K562 (cell line): ENCODE measurements at regions not wholly inside any gene's neighbourhood (a gene's known extent, or its start where the extent isn't known, plus 50 kb on each side); places are given as distances from the start of the nearest gene placed in this dataset.

ENCODE experiments used
- DNMT1 ChIP-seq: fragments of 450-650 bp; IDR thresholded peaks from 2 replicates; pipeline ENCODE4 v1.6.1; 2016; ENCODE audit warnings: antibody characterized with exemption, mild to moderate bottlenecking
- ELK3 ChIP-seq: fragments of 450-650 bp; formaldehyde crosslinking; IDR thresholded peaks from 2 replicates; pipeline ENCODE4 v1.4.0; 2020; ENCODE audit warnings: mild to moderate bottlenecking
- EP300 ChIP-seq: IDR thresholded peaks from 2 replicates; pipeline ENCODE4 v1.6.1; 2012; ENCODE audit warnings: low read length, improper control_type of control experiment
- EP400 ChIP-seq: fragments of 450-650 bp; IDR thresholded peaks from 2 replicates; pipeline ENCODE4 v1.6.1; 2017; ENCODE audit warnings: antibody characterized with exemption, mild to moderate bottlenecking, moderate library complexity
- ERF ChIP-seq: fragments of 450-650 bp; formaldehyde crosslinking; IDR thresholded peaks from 2 replicates; pipeline ENCODE4 v1.4.0; 2020; ENCODE audit warnings: mild to moderate bottlenecking, mixed read lengths
- FOXA3 ChIP-seq, 2 experiments: fragments of 450-650 bp in 1 of 2; sonication (generic) in 1 of 2; formaldehyde crosslinking; IDR thresholded peaks in 1 of 2; conservative IDR thresholded peaks in 1 of 2; 2 replicates each; pipeline versions ENCODE4 v1.4.0 to v1.8.0; 2020 to 2022; ENCODE audit warnings: mild to moderate bottlenecking in 2 of 2, missing genetic modification reagents in 1 of 2
- GTF2F1 ChIP-seq: IDR thresholded peaks from 2 replicates; pipeline ENCODE4 v1.6.1; 2011; ENCODE audit warnings: low read depth, low read length, improper control_type of control experiment
- HDAC8 ChIP-seq: fragments of 450-650 bp; IDR thresholded peaks from 2 replicates; pipeline ENCODE4 v1.6.1; 2016; ENCODE audit warnings: mild to moderate bottlenecking, missing genetic modification characterization, moderate library complexity, missing compliant biosample characterization
- MCM5 ChIP-seq: fragments of 450-650 bp; IDR thresholded peaks from 2 replicates; pipeline ENCODE4 v1.6.1; 2016; ENCODE audit warnings: low read depth
- MITF ChIP-seq: IDR thresholded peaks from 2 replicates; pipeline ENCODE4 v1.6.1; 2014; ENCODE audit warnings: antibody characterized with exemption
- NBN ChIP-seq: fragments of 450-650 bp; IDR thresholded peaks from 2 replicates; pipeline ENCODE4 v1.6.1; 2016; ENCODE audit warnings: low read depth, mild to moderate bottlenecking
- NCOA1 ChIP-seq: fragments of 450-650 bp; IDR thresholded peaks from 2 replicates; pipeline ENCODE4 v1.6.1; 2016; ENCODE audit warnings: low read depth
- NCOA4 ChIP-seq: fragments of 450-650 bp; IDR thresholded peaks from 2 replicates; pipeline ENCODE4 v1.6.1; 2018; ENCODE audit warnings: mild to moderate bottlenecking; ENCODE audit not compliant: partially characterized antibody
- NONO ChIP-seq, 2 experiments: fragments of 200-400 bp in 1 of 2; fragments of 450-650 bp in 1 of 2; formaldehyde crosslinking in 1 of 2; IDR thresholded peaks; 2 replicates each; pipeline ENCODE4 v1.6.1; 2017; ENCODE audit warnings: low read depth in 2 of 2, mild to moderate bottlenecking in 2 of 2, moderate library complexity in 2 of 2, low read length in 1 of 2
- PYGO2 ChIP-seq: fragments of 450-650 bp; IDR thresholded peaks from 2 replicates; pipeline ENCODE4 v1.6.1; 2016; ENCODE audit warnings: mild to moderate bottlenecking, missing genetic modification characterization, moderate library complexity, missing compliant biosample characterization
- SIN3B ChIP-seq: fragments of 450-650 bp; IDR thresholded peaks from 2 replicates; pipeline ENCODE4 v1.6.1; 2017; ENCODE audit warnings: low read depth, mild to moderate bottlenecking, moderate library complexity
- SMC3 ChIP-seq: conservative IDR thresholded peaks from 2 replicates; pipeline ENCODE4 v1.6.1; 2011; ENCODE audit warnings: low read depth, low read length, improper control_type of control experiment; ENCODE audit not compliant: insufficient read depth
- TAF1 ChIP-seq: IDR thresholded peaks from 2 replicates; pipeline ENCODE4 v1.6.1; 2011; ENCODE audit warnings: mild to moderate bottlenecking, low read length, moderate library complexity; ENCODE audit not compliant: insufficient read depth, control insufficient read depth, severe bottlenecking; ENCODE audit errors: extremely low read depth
- TAF7 ChIP-seq: fragments of 450-650 bp; IDR thresholded peaks from 2 replicates; pipeline ENCODE4 v1.6.1; 2016; ENCODE audit warnings: missing genetic modification characterization, missing compliant biosample characterization
- TOE1 ChIP-seq, 2 experiments: fragments of 450-650 bp in 1 of 2; sonication (generic) in 1 of 2; formaldehyde crosslinking in 1 of 2; IDR thresholded peaks; 2 replicates each; pipeline versions ENCODE4 v1.7.1 to v1.8.0; 2016 to 2022; ENCODE audit warnings: borderline replicate concordance in 2 of 2, mild to moderate bottlenecking in 2 of 2, antibody characterized with exemption in 1 of 2, inconsistent platforms in 1 of 2, low read depth in 1 of 2, missing genetic modification reagents in 1 of 2, moderate library complexity in 1 of 2
- ZBED1 ChIP-seq: IDR thresholded peaks from 2 replicates; pipeline ENCODE4 v1.6.1; 2014
- ZBTB2 ChIP-seq: fragments of 450-650 bp; IDR thresholded peaks from 2 replicates; pipeline ENCODE4 v1.6.1; 2016; ENCODE audit warnings: antibody characterized with exemption
- ZNF644 ChIP-seq: fragments of 200-800 bp; sonication (Bioruptor generic); IDR thresholded peaks from 2 replicates; pipeline ENCODE4 v1.6.1; 2016; ENCODE audit warnings: low read depth, missing genetic modification characterization, missing compliant biosample characterization
- ZNF707 ChIP-seq: fragments of 250-450 bp; sonication (Bioruptor Pico); conservative IDR thresholded peaks from 2 replicates; pipeline ENCODE4 v1.8.0; 2022; ENCODE audit warnings: inconsistent platforms, mild to moderate bottlenecking, moderate library complexity
- ZSCAN32 ChIP-seq: fragments of 450-650 bp; formaldehyde crosslinking; IDR thresholded peaks from 2 replicates; pipeline ENCODE4 v1.4.0; 2020; ENCODE audit warnings: mild to moderate bottlenecking, moderate library complexity

GRCh38 chr5:91280362-91281269 lies 102.5 kb downstream of the ARRDC3 start (continued):
- TF ChIP-seq ZNF707 (no peak), NCOA4 (no peak), ERF (CRISPR knock-in tag) (no peak), TAF7 (tag) (no peak), ELK3 (CRISPR knock-in tag) (no peak), TAF1 (peak; percentile 60), SMC3 (no peak), ZBTB2 (no peak), MITF (peak; percentile 76), TOE1 (IDR thresholded peaks at IDR 0.05; ENCODE audit: borderline replicate concordance) (peak; percentile 70; the same call in 1 of the 2 replicates), TOE1 (CRISPR knock-in tag; IDR thresholded peaks at IDR 0.05; ENCODE audit: borderline replicate concordance, low read depth) (no peak), FOXA3 (CRISPR knock-in tag; conservative IDR thresholded peaks at IDR 0.05 in 1 of 2, IDR thresholded peaks at IDR 0.05 in 1 of 2) (no peak; a peak in 1 of 4 replicates), GTF2F1 (no peak), EP300 (peak; percentile 70), EP400 (peak; percentile 85), PYGO2 (tag) (no peak), NBN (0 out of 2 replicates have a peak, but pooled peaks have one; percentile 42), MCM5 (no peak), ZSCAN32 (no peak), SIN3B (no peak), NONO (IDR thresholded peaks at IDR 0.05; ENCODE audit: low read depth in 2 of 2, low read length in 1 of 2) (peak in 1 of 2 experiments; percentile 69; a peak in 1 of 4 replicates), DNMT1 (no peak), NCOA1 (peak; percentile 53; the same call in 1 of the 2 replicates), HDAC8 (no peak), ZNF644 (no peak; the same call in 1 of the 2 replicates), ZBED1 (peak; percentile 89)
